ENCODE measurements at regions not wholly inside any gene's neighbourhood (a gene's known extent, or its start where the extent isn't known, plus 50 kb on each side); places are given as distances from the start of the nearest gene placed in this dataset.

- H3K4me1 ChIP-seq, result no peaks in the 10 kb centered on the region
- peaks cover 4% of the 10 kb centered on the region for H3K9me3 ChIP-seq
- H3K27ac ChIP-seq, result no peak overlapping the region
- no peaks in the 10 kb centered on the region for H3K36me3 ChIP-seq
- intact Hi-C loops (cut with DNase I), result no loop called here
- no peak for TF ChIP-seq CTCF (IDR thresholded peaks at IDR 0.05)
- no peak for ATAC-seq
- H3K4me3 ChIP-seq, result no peak overlapping the region
- H3K27me3 ChIP-seq, result no peaks in the 10 kb centered on the region
- no peak for DNase-seq
These were observed 612.4 kb downstream of the ANKRD7 start for GRCh38 chr7:118836933-118837332.

GRCh38 chr7:118839515-118839914, 615.0 kb downstream of the ANKRD7 start:
- DNase-seq (no peak), ATAC-seq (no peak)
- H3K4me1 ChIP-seq, result no peaks in the 10 kb centered on the region
- H3K4me3 ChIP-seq, result no peak overlapping the region
- intact Hi-C loops (cut with DNase I), result no loop called here
- H3K27me3 ChIP-seq, result no peaks in the 10 kb centered on the region
- no peaks in the 10 kb centered on the region for H3K36me3 ChIP-seq
- H3K27ac ChIP-seq, result no peak overlapping the region
- no peaks in the 10 kb centered on the region for H3K9me3 ChIP-seq
- TF ChIP-seq CTCF (IDR thresholded peaks at IDR 0.05), result no peak

- no peaks in the 10 kb centered on the region for H3K27me3 ChIP-seq
- H3K27ac ChIP-seq, result no peak overlapping the region
- no peaks in the 10 kb centered on the region for H3K9me3 ChIP-seq
- intact Hi-C loops (cut with DNase I), result no loop called here
- no peak for TF ChIP-seq CTCF (IDR thresholded peaks at IDR 0.05)
- no peaks in the 10 kb centered on the region for H3K4me1 ChIP-seq
- H3K36me3 ChIP-seq, result no peaks in the 10 kb centered on the region
- DNase-seq (no peak), ATAC-seq (no peak)
- H3K4me3 ChIP-seq, result no peak overlapping the region
These were observed 619.0 kb downstream of the ANKRD7 start for GRCh38 chr7:118843456-118843855.

- TF ChIP-seq CTCF (IDR thresholded peaks at IDR 0.05), result no peak
- Histone ChIP-seq H3K9me3 (no peaks in the 10 kb centered on the region), H3K4me1 (no peaks in the 10 kb centered on the region), H3K27me3 (no peaks in the 10 kb centered on the region), H3K4me3 (no peak overlapping the region), H3K27ac (no peak overlapping the region), H3K36me3 (no peaks in the 10 kb centered on the region)
- DNase-seq (no peak), ATAC-seq (no peak)
- intact Hi-C loops (cut with DNase I), result no loop called here
These were observed 620.2 kb downstream of the ANKRD7 start for GRCh38 chr7:118844748-118845147.

GRCh38 chr7:118845791-118846190, 621.3 kb downstream of the ANKRD7 start:
- intact Hi-C loops (cut with DNase I), result no loop called here
- no peaks in the 10 kb centered on the region for H3K4me1 ChIP-seq
- H3K27ac ChIP-seq, result no peak overlapping the region
- ATAC-seq, result no peak
- no peak for DNase-seq
- no peaks in the 10 kb centered on the region for H3K27me3 ChIP-seq
- H3K36me3 ChIP-seq, result no peaks in the 10 kb centered on the region
- no peak overlapping the region for H3K4me3 ChIP-seq
- no peak for TF ChIP-seq CTCF (IDR thresholded peaks at IDR 0.05)
- no peaks in the 10 kb centered on the region for H3K9me3 ChIP-seq

- Histone ChIP-seq H3K4me3 (no peak overlapping the region), H3K4me1 (no peaks in the 10 kb centered on the region), H3K27me3 (no peaks in the 10 kb centered on the region), H3K36me3 (no peaks in the 10 kb centered on the region), H3K9me3 (no peaks in the 10 kb centered on the region), H3K27ac (no peak overlapping the region)
- no peak for ATAC-seq
- DNase-seq, result no peak
- intact Hi-C loops (cut with DNase I), result no loop called here
- no peak for TF ChIP-seq CTCF (IDR thresholded peaks at IDR 0.05)
These were observed 622.5 kb downstream of the ANKRD7 start for GRCh38 chr7:118846977-118847376.
